ENCODE measurements at regions not wholly inside any gene's neighbourhood (a gene's known extent, or its start where the extent isn't known, plus 50 kb on each side); places are given as distances from the start of the nearest gene placed in this dataset.

GRCh38 chr1:104406728-104407127 is 657.0 kb downstream of the AMY1C start:
- no peak for TF ChIP-seq CTCF (IDR thresholded peaks at IDR 0.05)
- no peak for TF ChIP-seq POLR2A (IDR thresholded peaks at IDR 0.05)
